Fibroblast of lung (primary cell): ENCODE measurements at regions not wholly inside any gene's neighbourhood (a gene's known extent, or its start where the extent isn't known, plus 50 kb on each side); places are given as distances from the start of the nearest gene placed in this dataset.
"Not testable (repeated sequence)": the region's sequence is repeated elsewhere in the genome, so short reads cannot be mapped to it uniquely, and the experiment has no call there.

Experiments used
- CTCF ChIP-seq, 2 donors: IDR thresholded peaks in 1 of 2; conservative IDR thresholded peaks in 1 of 2; 1 replicate in 1 of 2; 2 replicates in 1 of 2; pipeline ENCODE4 v1.5.1; 2011 to 2012; ENCODE audit warnings: low read length in 2 of 2, control low read depth in 1 of 2, inconsistent platforms in 1 of 2, low read depth in 1 of 2, mild to moderate bottlenecking in 1 of 2
- EZH2 ChIP-seq: IDR thresholded peaks from 2 replicates; pipeline ENCODE4 v1.5.1; 2012; ENCODE audit warnings: low read length, control low read depth, mild to moderate bottlenecking; ENCODE audit errors: missing control alignments

GRCh38 chr6:15813698-15814097 is 150.9 kb upstream of the DTNBP1 start:
- not testable (repeated sequence) for TF ChIP-seq CTCF (conservative IDR thresholded peaks at IDR 0.05 in 1 of 2, IDR thresholded peaks at IDR 0.05 in 1 of 2; ENCODE audit: low read depth in 1 of 2, low read length in 2 of 2); EZH2
